Neuronal stem cell (in vitro differentiated cells): ENCODE measurements at regions not wholly inside any gene's neighbourhood (a gene's known extent, or its start where the extent isn't known, plus 50 kb on each side); places are given as distances from the start of the nearest gene placed in this dataset.
"Not testable (repeated sequence)": the region's sequence is repeated elsewhere in the genome, so short reads cannot be mapped to it uniquely, and the experiment has no call there.

Experiments used
- DNase-seq: peaks from one replicate; pipeline ENCODE4 v3.0.0-alpha.2; 2013; ENCODE audit warnings: low spot score
- H2AFZ ChIP-seq: one replicate; pipeline ENCODE4 v1.6.1; 2013; ENCODE audit warnings: mild to moderate bottlenecking, low read length, inconsistent platforms
- H2AK5ac ChIP-seq: 2 replicates; pipeline ENCODE4 v1.6.1; 2013; ENCODE audit warnings: low read depth, mild to moderate bottlenecking, inconsistent platforms, low read length, moderate library complexity, mixed read lengths
- H2BK120ac ChIP-seq: 2 replicates; pipeline ENCODE4 v1.6.1; 2013; ENCODE audit warnings: low read depth, mild to moderate bottlenecking, inconsistent platforms, low read length, moderate library complexity, mixed read lengths
- H2BK12ac ChIP-seq: one replicate; pipeline ENCODE4 v1.6.1; 2013; ENCODE audit warnings: low read length, inconsistent platforms
- H2BK15ac ChIP-seq: 2 replicates; pipeline ENCODE4 v1.6.1; 2013; ENCODE audit warnings: mild to moderate bottlenecking, low read length, inconsistent platforms, mixed read lengths
- H2BK5ac ChIP-seq: one replicate; pipeline ENCODE4 v1.6.1; 2013; ENCODE audit warnings: inconsistent platforms, mild to moderate bottlenecking, low read length, moderate library complexity
- H3K14ac ChIP-seq: one replicate; pipeline ENCODE4 v1.6.1; 2013; ENCODE audit warnings: low read length, inconsistent platforms
- H3K18ac ChIP-seq: 2 replicates; pipeline ENCODE4 v1.6.1; 2013; ENCODE audit warnings: low read length, inconsistent platforms
- H3K23ac ChIP-seq: 2 replicates; pipeline ENCODE4 v1.6.1; 2013; ENCODE audit warnings: low read depth, mild to moderate bottlenecking, mixed read lengths, low read length, inconsistent platforms; ENCODE audit not compliant: poor library complexity
- H3K27ac ChIP-seq: replicated peaks from 3 replicates; pipeline ENCODE4 v1.5.1; 2013; ENCODE audit warnings: low read length, inconsistent platforms
- H3K27me3 ChIP-seq, 3 experiments: 2 replicates each; pipeline ENCODE4 v1.6.1; 2013; ENCODE audit warnings: low read length in 3 of 3, mild to moderate bottlenecking in 2 of 3, inconsistent platforms in 1 of 3, low read depth in 1 of 3, mixed read lengths in 1 of 3, moderate library complexity in 1 of 3; ENCODE audit not compliant: control insufficient read depth in 3 of 3, insufficient read depth in 3 of 3
- H3K36me3 ChIP-seq, 2 donors: replicated peaks in 1 of 2; 2 replicates each; pipeline ENCODE4 v1.6.1; 2013; ENCODE audit warnings: low read length in 2 of 2; ENCODE audit not compliant: control insufficient read depth in 2 of 2, insufficient read depth in 2 of 2
- H3K4ac ChIP-seq: 2 replicates; pipeline ENCODE4 v1.6.1; 2013; ENCODE audit warnings: inconsistent platforms, mild to moderate bottlenecking, low read length, moderate library complexity
- H3K4me1 ChIP-seq, 2 donors: 1 replicate in 1 of 2; 2 replicates in 1 of 2; pipeline ENCODE4 v1.6.1; 2013; ENCODE audit warnings: low read length in 2 of 2, low read depth in 1 of 2; ENCODE audit not compliant: control insufficient read depth in 2 of 2, insufficient read depth in 1 of 2
- H3K4me2 ChIP-seq: one replicate; pipeline ENCODE4 v1.6.1; 2013; ENCODE audit warnings: mild to moderate bottlenecking, low read length, inconsistent platforms; ENCODE audit not compliant: insufficient read depth, poor library complexity, severe bottlenecking
- H3K4me3 ChIP-seq, 2 donors: 2 replicates each; pipeline ENCODE4 v1.5.1; 2013; ENCODE audit warnings: low read length in 2 of 2, mild to moderate bottlenecking in 2 of 2, inconsistent platforms in 1 of 2, moderate library complexity in 1 of 2
- H3K79me1 ChIP-seq: one replicate; pipeline ENCODE4 v1.6.1; 2013; ENCODE audit warnings: low read depth, mild to moderate bottlenecking, inconsistent platforms, low read length, moderate library complexity
- H3K9ac ChIP-seq: one replicate; pipeline ENCODE4 v1.6.1; 2013; ENCODE audit warnings: mild to moderate bottlenecking, low read depth, low read length, inconsistent platforms; ENCODE audit not compliant: poor library complexity
- H3K9me3 ChIP-seq, 2 donors: replicated peaks in 1 of 2; 2 replicates each; pipeline versions ENCODE3 to v1.6.1; 2013; ENCODE audit warnings: low read length in 2 of 2, mild to moderate bottlenecking in 2 of 2, inconsistent platforms in 1 of 2, low read depth in 1 of 2, mixed read lengths in 1 of 2, moderate library complexity in 1 of 2; ENCODE audit not compliant: control insufficient read depth in 2 of 2, insufficient read depth in 1 of 2
- H4K8ac ChIP-seq: one replicate; pipeline ENCODE4 v1.6.1; 2013; ENCODE audit warnings: low read depth, mild to moderate bottlenecking, inconsistent platforms, low read length, moderate library complexity
- H4K91ac ChIP-seq: one replicate; pipeline ENCODE4 v1.6.1; 2013; ENCODE audit warnings: low read length, low read depth, mild to moderate bottlenecking, inconsistent platforms; ENCODE audit not compliant: poor library complexity
- WGBS, 2 donors: extraction: QIAGEN DNeasy Blood & Tissue Kit; methylation state at CpG; one replicate each; pipeline ENCODE4 v1.1.7; 2013; ENCODE audit warnings: missing lambda C conversion rate in 2 of 2, mixed read lengths in 1 of 2; ENCODE audit not compliant: insufficient read length in 2 of 2, insufficient replicate concordance in 1 of 2; ENCODE audit errors: extremely low coverage in 2 of 2; 5-methylcytosine and 5-hydroxymethylcytosine counted together

- no peak overlapping the region for H4K8ac ChIP-seq
- H3K4me1 ChIP-seq, result peaks cover 0 to 2% of the 10 kb centered on the region in 2 donors
- no peaks in the 10 kb centered on the region for H3K79me1 ChIP-seq
- H3K4me3 ChIP-seq, result no peak overlapping the region
- H3K18ac ChIP-seq, result no peak overlapping the region
- no peaks in the 10 kb centered on the region for H3K9me3 ChIP-seq
- H2BK15ac ChIP-seq, result no peak overlapping the region
- H2AK5ac ChIP-seq, result no peak overlapping the region
- H3K27me3 ChIP-seq, result no peaks in the 10 kb centered on the region
- H3K27ac ChIP-seq, result no peak overlapping the region
- no peak overlapping the region for H2AFZ ChIP-seq
- DNase-seq, result no peak
- no peak overlapping the region for H3K9ac ChIP-seq
- H3K4me2 ChIP-seq, result no peak overlapping the region
- H4K91ac ChIP-seq, result no peak overlapping the region
- H3K4ac ChIP-seq, result no peak overlapping the region
- H2BK120ac ChIP-seq, result no peak overlapping the region
- H2BK12ac ChIP-seq, result no peak overlapping the region
- no peak overlapping the region for H3K14ac ChIP-seq
- WGBS, 2 donors, result no CpG with 5 or more reads among the region's 2 CpGs
- no peak overlapping the region for H3K23ac ChIP-seq
- H2BK5ac ChIP-seq, result no peak overlapping the region
- H3K36me3 ChIP-seq, result no peaks in the 10 kb centered on the region
These were observed 474.0 kb upstream of the OLFM3 start for GRCh38 chr1:102470767-102471166.

- H2BK15ac ChIP-seq, result no peak overlapping the region
- H3K27ac ChIP-seq, result no peak overlapping the region
- H3K36me3 ChIP-seq, result no peaks in the 10 kb centered on the region
- no CpG with 5 or more reads among the region's 1 CpG for WGBS, 2 donors
- no peak overlapping the region for H3K9ac ChIP-seq
- H3K4me3 ChIP-seq, result no peak overlapping the region
- peak overlapping the region; percentile 9 for H3K14ac ChIP-seq
- no peak overlapping the region for H2BK120ac ChIP-seq
- no peak overlapping the region for H3K4me2 ChIP-seq
- no peaks in the 10 kb centered on the region for H3K9me3 ChIP-seq
- no peak overlapping the region for H3K23ac ChIP-seq
- no peak overlapping the region for H2BK12ac ChIP-seq
- peak overlapping the region; percentile 19 for H3K18ac ChIP-seq
- no peak overlapping the region for H3K4ac ChIP-seq
- peaks cover 0 to 2% of the 10 kb centered on the region in 2 donors for H3K4me1 ChIP-seq
- no peak overlapping the region for H4K8ac ChIP-seq
- H2AFZ ChIP-seq, result no peak overlapping the region
- H4K91ac ChIP-seq, result no peak overlapping the region
- no peak overlapping the region for H2BK5ac ChIP-seq
- no peaks in the 10 kb centered on the region for H3K79me1 ChIP-seq
- H2AK5ac ChIP-seq, result no peak overlapping the region
- no peak for DNase-seq
- no peaks in the 10 kb centered on the region for H3K27me3 ChIP-seq
These were observed 469.8 kb upstream of the OLFM3 start for GRCh38 chr1:102466487-102466886.

GRCh38 chr1:102463328-102463727 is 466.6 kb upstream of the OLFM3 start:
- Histone ChIP-seq H3K23ac (no peak overlapping the region), H4K91ac (no peak overlapping the region), H3K18ac (no peak overlapping the region), H3K36me3 (no peaks in the 10 kb centered on the region), H3K4me1 (peaks cover 0 to 2% of the 10 kb centered on the region in 2 donors), H3K27ac (no peak overlapping the region), H2BK12ac (no peak overlapping the region), H2AK5ac (no peak overlapping the region), H2AFZ (no peak overlapping the region), H3K79me1 (no peaks in the 10 kb centered on the region), H2BK15ac (no peak overlapping the region), H2BK120ac (no peak overlapping the region), H4K8ac (no peak overlapping the region), H3K14ac (no peak overlapping the region), H3K4me3 (no peak overlapping the region), H3K4me2 (no peak overlapping the region), H2BK5ac (no peak overlapping the region), H3K9me3 (no peaks in the 10 kb centered on the region), H3K27me3 (no peaks in the 10 kb centered on the region), H3K9ac (no peak overlapping the region), H3K4ac (no peak overlapping the region)
- no CpG with 5 or more reads among the region's 2 CpGs for WGBS, 2 donors
- no peak for DNase-seq

GRCh38 chr1:102442317-102442716 is 445.6 kb upstream of the OLFM3 start:
- H3K18ac ChIP-seq, H2AFZ ChIP-seq, H3K4me2 ChIP-seq, H3K4me3 ChIP-seq, H3K27ac ChIP-seq, H4K8ac ChIP-seq, H2BK15ac ChIP-seq, H3K23ac ChIP-seq, H3K79me1 ChIP-seq, H2BK5ac ChIP-seq, H3K9ac ChIP-seq, H3K4ac ChIP-seq, DNase-seq, H2BK120ac ChIP-seq, H3K4me1 ChIP-seq, H3K36me3 ChIP-seq, H3K14ac ChIP-seq, H4K91ac ChIP-seq, H3K27me3 ChIP-seq, H2AK5ac ChIP-seq, H2BK12ac ChIP-seq, H3K9me3 ChIP-seq: not testable (repeated sequence)
- WGBS, 2 donors, result no CpG with 5 or more reads among the region's 9 CpGs
